HepG2 (cell line): ENCODE measurements at regions not wholly inside any gene's neighbourhood (a gene's known extent, or its start where the extent isn't known, plus 50 kb on each side); places are given as distances from the start of the nearest gene placed in this dataset.

Experiments used
- ATAC-seq: fragments of 200-7000 bp; cut with Tn5 transposase; 3 replicates; pipeline ENCODE4 v1.9.1; 2020; ENCODE audit warnings: mild to moderate bottlenecking, moderate library complexity
- BruUV-seq: library from RNA; stranded (reverse); fragments of 400-500 nt; replicated peaks from 2 replicates; lab custom pipeline; 2021; lab: Mats Ljungman, UMichigan
- CTCF ChIA-PET: fragments of 300-600 bp; formaldehyde crosslinking; extraction: SDS; loops from one replicate; lab custom pipeline; 2021; ENCODE audit warnings: low total read pairs, inconsistent platforms, low intra/inter-chr PET ratio; lab: Yijun Ruan, JAX
- POLR2A ChIA-PET: fragments of 350-600 bp; sonication (Branson Sonifier 250); formaldehyde crosslinking; loops from one replicate; lab custom pipeline; 2020; ENCODE audit warnings: antibody characterized with exemption, inconsistent platforms; lab: Yijun Ruan, JAX
- DNase-seq: peaks from one replicate; pipeline ENCODE4 v3.0.0-alpha.2; 2015; ENCODE audit warnings: low spot score
- FAIRE-seq: peaks from 3 replicates; lab custom pipeline; 2011; peaks lifted over from hg19 to GRCh38; lab: Jason Lieb, UNC
- H2AFZ ChIP-seq: one replicate; pipeline ENCODE4 v1.6.1; 2011; ENCODE audit warnings: low read length, inconsistent platforms
- H3K27ac ChIP-seq: fragments of 300-600 bp; 3 replicates; pipeline ENCODE4 v1.8.0; 2011; ENCODE audit warnings: mixed run types, mild to moderate bottlenecking, mixed read lengths, low read length, inconsistent platforms; ENCODE audit not compliant: insufficient read depth; ENCODE audit errors: extremely low read length
- H3K27me3 ChIP-seq, 2 experiments: fragments of 200-600 bp in 1 of 2; 2 replicates in 1 of 2; 3 replicates in 1 of 2; pipeline versions ENCODE4 v1.6.0 to v1.8.0; 2011; ENCODE audit warnings: low read length in 2 of 2, mild to moderate bottlenecking in 2 of 2, moderate library complexity in 2 of 2, inconsistent platforms in 1 of 2; ENCODE audit not compliant: insufficient read depth in 2 of 2, control insufficient read depth in 1 of 2
- H3K36me3 ChIP-seq, 2 experiments: fragments of 200-600 bp in 1 of 2; replicated peaks in 1 of 2; 2 replicates in 1 of 2; 3 replicates in 1 of 2; pipeline versions ENCODE4 v1.5.1 to v1.8.0; 2011; ENCODE audit warnings: low read length in 2 of 2, inconsistent platforms in 1 of 2; ENCODE audit not compliant: insufficient read depth in 2 of 2, control insufficient read depth in 1 of 2
- H3K4me1 ChIP-seq: 2 replicates; pipeline ENCODE4 v1.5.1; 2012; ENCODE audit warnings: low read length, inconsistent platforms; ENCODE audit not compliant: insufficient read depth
- H3K4me2 ChIP-seq: 2 replicates; pipeline ENCODE4 v1.6.0; 2011; ENCODE audit warnings: low read depth, low read length, inconsistent platforms
- H3K4me3 ChIP-seq, 3 experiments: fragments of 200-600 bp in 1 of 3; sonication (generic), shearing (Covaris generic) in 1 of 3; replicated peaks in 1 of 3; 2 replicates each; pipeline ENCODE4 v1.5.1; 2011 to 2016; ENCODE audit warnings: low read length in 3 of 3, inconsistent platforms in 2 of 3, low read depth in 2 of 3, mild to moderate bottlenecking in 2 of 3, control low read depth in 1 of 3, mixed read lengths in 1 of 3; ENCODE audit not compliant: insufficient read depth in 1 of 3
- H3K79me2 ChIP-seq: one replicate; pipeline ENCODE4 v1.6.1; 2011; ENCODE audit warnings: low read length, inconsistent platforms; ENCODE audit not compliant: insufficient read depth
- H3K9ac ChIP-seq: 2 replicates; pipeline ENCODE4 v1.6.0; 2011; ENCODE audit warnings: mild to moderate bottlenecking, low read depth, low read length, inconsistent platforms; ENCODE audit not compliant: insufficient read depth
- H3K9me3 ChIP-seq: 2 replicates; pipeline ENCODE4 v1.5.1; 2012; ENCODE audit warnings: mild to moderate bottlenecking, low read length
- H4K20me1 ChIP-seq: 2 replicates; pipeline ENCODE4 v1.6.0; 2011; ENCODE audit warnings: inconsistent platforms, mild to moderate bottlenecking, low read length, moderate library complexity; ENCODE audit not compliant: insufficient read depth
- ATF1 ChIP-seq: IDR thresholded peaks from 2 replicates; pipeline ENCODE4 v1.6.1; 2016; ENCODE audit warnings: mild to moderate bottlenecking, control low read depth
- JARID2 ChIP-seq: sonication (generic); formaldehyde crosslinking; IDR thresholded peaks from 2 replicates; pipeline ENCODE4 v1.8.1; 2023; ENCODE audit warnings: missing genetic modification reagents, inconsistent platforms; ENCODE audit not compliant: insufficient replicate concordance
- POLR2AphosphoS5 ChIP-seq: IDR thresholded peaks from 2 replicates; pipeline ENCODE4 v1.6.1; 2012; ENCODE audit warnings: low read depth, low read length
- SALL1 ChIP-seq: sonication (generic); formaldehyde crosslinking; IDR thresholded peaks from 2 replicates; pipeline ENCODE4 v1.8.0; 2022; ENCODE audit warnings: mild to moderate bottlenecking, missing genetic modification reagents
- TBP ChIP-seq: sonication (generic); formaldehyde crosslinking; IDR thresholded peaks from 2 replicates; pipeline ENCODE4 v1.5.0; 2020; ENCODE audit warnings: missing genetic modification reagents
- ZFY ChIP-seq: sonication (generic); formaldehyde crosslinking; IDR thresholded peaks from 2 replicates; pipeline ENCODE4 v1.4.0; 2020; ENCODE audit warnings: missing genetic modification reagents
- WGBS: methylation state at CpG from one replicate; pipeline ENCODE4 v1.1.6; 2017; ENCODE audit warnings: low lambda C conversion rate; 5-methylcytosine and 5-hydroxymethylcytosine counted together
- in situ Hi-C: cut with HindIII; loops from 2 replicates; pipeline ENCODE4 v1.10.0; 2017; ENCODE audit warnings: low pct_unique_long_range_greater_than_20kb; ENCODE audit not compliant: extremely low pct_ligation_motif_present
- intact Hi-C: fragments of 100-400 bp; cut with micrococcal nuclease; formaldehyde crosslinking; loops from one replicate; pipeline ENCODE4 v1.10.0; 2022; ENCODE audit not compliant: unreplicated experiment
- TF ChIP-seq, protein P1 (sequence below): sonication (generic); formaldehyde crosslinking; IDR thresholded peaks from 2 replicates; pipeline ENCODE4 v1.9.0; 2022; ENCODE audit warnings: missing genetic modification reagents, mild to moderate bottlenecking, borderline replicate concordance
- TF ChIP-seq, protein P2 (sequence below): sonication (generic); formaldehyde crosslinking; conservative IDR thresholded peaks from 2 replicates; pipeline ENCODE4 v1.4.0; 2020; ENCODE audit warnings: missing genetic modification reagents
- TF ChIP-seq, protein P3 (sequence below): sonication (generic); formaldehyde crosslinking; IDR thresholded peaks from 2 replicates; pipeline ENCODE4 v1.4.0; 2020; ENCODE audit warnings: mild to moderate bottlenecking, missing genetic modification reagents

DNA sequence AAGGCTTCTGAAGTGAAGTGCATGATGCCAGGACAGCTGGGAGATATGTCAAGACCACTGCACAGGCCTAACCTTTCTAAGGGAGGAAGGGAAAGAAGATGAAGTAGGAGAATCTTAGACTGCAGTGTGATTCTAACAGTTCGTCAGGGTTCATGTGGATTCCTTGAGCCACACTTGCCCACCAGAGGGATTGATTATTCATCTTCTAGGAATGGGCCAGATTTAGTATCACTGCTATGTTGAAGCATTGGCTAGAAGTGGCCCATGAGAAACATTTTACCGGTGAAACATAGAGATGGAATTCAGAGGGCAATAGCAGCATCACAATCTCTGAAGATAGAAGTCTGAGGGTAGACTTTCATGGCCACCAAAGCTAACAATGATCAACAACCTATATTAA lies 550.8 kb upstream of the SLITRK1 start:
- Histone ChIP-seq H3K36me3 (no peaks in the 10 kb centered on the region), H4K20me1 (no peaks in the 10 kb centered on the region), H2AFZ (no peak overlapping the region), H3K9ac (no peak overlapping the region)
- POLR2A ChIA-PET = no interaction called here
- 68% methylated on average over 2 of the region's 2 CpGs for WGBS
- no peak for DNase-seq
- TF ChIP-seq, protein P1, sequence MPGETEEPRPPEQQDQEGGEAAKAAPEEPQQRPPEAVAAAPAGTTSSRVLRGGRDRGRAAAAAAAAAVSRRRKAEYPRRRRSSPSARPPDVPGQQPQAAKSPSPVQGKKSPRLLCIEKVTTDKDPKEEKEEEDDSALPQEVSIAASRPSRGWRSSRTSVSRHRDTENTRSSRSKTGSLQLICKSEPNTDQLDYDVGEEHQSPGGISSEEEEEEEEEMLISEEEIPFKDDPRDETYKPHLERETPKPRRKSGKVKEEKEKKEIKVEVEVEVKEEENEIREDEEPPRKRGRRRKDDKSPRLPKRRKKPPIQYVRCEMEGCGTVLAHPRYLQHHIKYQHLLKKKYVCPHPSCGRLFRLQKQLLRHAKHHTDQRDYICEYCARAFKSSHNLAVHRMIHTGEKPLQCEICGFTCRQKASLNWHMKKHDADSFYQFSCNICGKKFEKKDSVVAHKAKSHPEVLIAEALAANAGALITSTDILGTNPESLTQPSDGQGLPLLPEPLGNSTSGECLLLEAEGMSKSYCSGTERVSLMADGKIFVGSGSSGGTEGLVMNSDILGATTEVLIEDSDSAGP (CRISPR knock-in tag) = no peak
- TF ChIP-seq JARID2 = no peak
- TF ChIP-seq, protein P2, sequence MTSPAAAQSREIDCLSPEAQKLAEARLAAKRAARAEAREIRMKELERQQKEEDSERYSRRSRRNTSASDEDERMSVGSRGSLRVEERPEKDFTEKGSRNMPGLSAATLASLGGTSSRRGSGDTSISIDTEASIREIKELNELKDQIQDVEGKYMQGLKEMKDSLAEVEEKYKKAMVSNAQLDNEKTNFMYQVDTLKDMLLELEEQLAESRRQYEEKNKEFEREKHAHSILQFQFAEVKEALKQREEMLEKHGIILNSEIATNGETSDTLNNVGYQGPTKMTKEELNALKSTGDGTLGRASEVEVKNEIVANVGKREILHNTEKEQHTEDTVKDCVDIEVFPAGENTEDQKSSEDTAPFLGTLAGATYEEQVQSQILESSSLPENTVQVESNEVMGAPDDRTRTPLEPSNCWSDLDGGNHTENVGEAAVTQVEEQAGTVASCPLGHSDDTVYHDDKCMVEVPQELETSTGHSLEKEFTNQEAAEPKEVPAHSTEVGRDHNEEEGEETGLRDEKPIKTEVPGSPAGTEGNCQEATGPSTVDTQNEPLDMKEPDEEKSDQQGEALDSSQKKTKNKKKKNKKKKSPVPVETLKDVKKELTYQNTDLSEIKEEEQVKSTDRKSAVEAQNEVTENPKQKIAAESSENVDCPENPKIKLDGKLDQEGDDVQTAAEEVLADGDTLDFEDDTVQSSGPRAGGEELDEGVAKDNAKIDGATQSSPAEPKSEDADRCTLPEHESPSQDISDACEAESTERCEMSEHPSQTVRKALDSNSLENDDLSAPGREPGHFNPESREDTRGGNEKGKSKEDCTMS = no peak
- TF ChIP-seq ATF1 (CRISPR knock-in tag) = no peak
- no peak for TF ChIP-seq POLR2AphosphoS5
- no peak for TF ChIP-seq ZFY
- TF ChIP-seq SALL1 (CRISPR knock-in tag) = no peak
- TF ChIP-seq TBP (CRISPR knock-in tag) = no peak
- TF ChIP-seq, protein P3, sequence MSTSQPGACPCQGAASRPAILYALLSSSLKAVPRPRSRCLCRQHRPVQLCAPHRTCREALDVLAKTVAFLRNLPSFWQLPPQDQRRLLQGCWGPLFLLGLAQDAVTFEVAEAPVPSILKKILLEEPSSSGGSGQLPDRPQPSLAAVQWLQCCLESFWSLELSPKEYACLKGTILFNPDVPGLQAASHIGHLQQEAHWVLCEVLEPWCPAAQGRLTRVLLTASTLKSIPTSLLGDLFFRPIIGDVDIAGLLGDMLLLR (CRISPR knock-in tag) = no peak
- TF ChIP-seq, all 625 proteins: peak for 0
- no TSS peak for BruUV-seq
- ATAC-seq = no peak
- CTCF ChIA-PET = no interaction called here
- Histone ChIP-seq H3K9me3 (no peaks in the 10 kb centered on the region), H3K27ac (no peak overlapping the region), H3K27me3 (no peaks in the 10 kb centered on the region; a peak in 1 of 5 replicates), H3K4me3 (no peak overlapping the region), H3K4me2 (no peak overlapping the region), H3K4me1 (no peaks in the 10 kb centered on the region), H3K79me2 (no peaks in the 10 kb centered on the region)
- intact Hi-C loops (no loop called here), in situ Hi-C loops (no loop called here)
- no peak for FAIRE-seq
